ENCODE measurements at regions not wholly inside any gene's neighbourhood (a gene's known extent, or its start where the extent isn't known, plus 50 kb on each side); places are given as distances from the start of the nearest gene placed in this dataset.

- H3K27me3 ChIP-seq (replicated peaks in 1 of 4; ENCODE audit: control extremely low read depth in 1 of 4, control insufficient read depth in 3 of 4, insufficient read depth in 4 of 4, low read length in 3 of 4), result peaks cover 0 to 5% (median 0%) of the 10 kb centered on the region in 4 experiments
- Mint-ChIP-seq H3K27me3 (peaks cover 5% of the 10 kb centered on the region), H3K4me3 (no peak overlapping the region), H3K9me3 (ENCODE audit: insufficient read depth) (peaks cover 9% of the 10 kb centered on the region), H3K4me1 (no peaks in the 10 kb centered on the region), H3K27ac (no peak overlapping the region)
- TF ChIP-seq EZH2 (IDR thresholded peaks at IDR 0.05; ENCODE audit: borderline replicate concordance, insufficient read depth, low read depth, low read length, poor library complexity, severe bottlenecking) (no peak), CTCF (IDR thresholded peaks at IDR 0.05) (no peak)
- H3K4me3 ChIP-seq (ENCODE audit: control extremely low read depth in 1 of 5, extremely low read depth in 1 of 5, insufficient read depth in 1 of 5, low read depth in 2 of 5, low read length in 4 of 5), result no peak overlapping the region
- H2AFZ ChIP-seq (ENCODE audit: insufficient read depth, low read depth, low read length, poor library complexity, severe bottlenecking), result no peak overlapping the region
- peaks cover 11 to 24% (median 20%) of the 10 kb centered on the region in 3 donors for H3K9me3 ChIP-seq (ENCODE audit: control extremely low read depth in 1 of 3, control insufficient read depth in 2 of 3, insufficient read depth in 1 of 3, low read length in 2 of 3)
- intact Hi-C loops (cut with micrococcal nuclease), result no loop called here
- no peaks in the 10 kb centered on the region for H3K36me3 ChIP-seq (replicated peaks in 1 of 2; ENCODE audit: control extremely low read depth in 1 of 2, control insufficient read depth in 1 of 2, extremely low read depth in 1 of 2, insufficient read depth in 2 of 2, low read length in 1 of 2)
- CTCF ChIA-PET, result no interaction called here
- no CpG with 5 or more reads among the region's 1 CpG for WGBS (ENCODE audit: insufficient coverage)
- H3K79me2 ChIP-seq (ENCODE audit: control insufficient read depth, insufficient read depth, low read length), result no peaks in the 10 kb centered on the region
- POLR2A ChIA-PET, result no interaction called here
- ATAC-seq (ENCODE audit: low read depth) (no peak), DNase-seq (no peak)
- no peak overlapping the region for H3K4me2 ChIP-seq (replicated peaks; ENCODE audit: low read depth, low read length, poor library complexity, severe bottlenecking)
- H3K27ac ChIP-seq (ENCODE audit: low read length in 2 of 2), result no peak overlapping the region
- no peak overlapping the region for H3K9ac ChIP-seq (ENCODE audit: low read length)
- H3K4me1 ChIP-seq (ENCODE audit: control insufficient read depth in 2 of 2, insufficient read depth in 2 of 2, low read length in 2 of 2), result no peaks in the 10 kb centered on the region
- no peaks in the 10 kb centered on the region for H4K20me1 ChIP-seq (ENCODE audit: control insufficient read depth, insufficient read depth, low read length, poor library complexity, severe bottlenecking)
Measured at GRCh38 chr2:105665480-105665879, 79.2 kb upstream of the NCK2 start.

- no peak overlapping the region for H3K9ac ChIP-seq (ENCODE audit: low read length)
- intact Hi-C loops (cut with micrococcal nuclease), result no loop called here
- ChIA-PET CTCF (no interaction called here), POLR2A (no interaction called here)
- H3K4me1 ChIP-seq (ENCODE audit: control insufficient read depth in 2 of 2, insufficient read depth in 2 of 2, low read length in 2 of 2), result no peaks in the 10 kb centered on the region
- peaks cover 3% of the 10 kb centered on the region for H3K27me3 Mint-ChIP-seq
- no peaks in the 10 kb centered on the region for H4K20me1 ChIP-seq (ENCODE audit: control insufficient read depth, insufficient read depth, low read length, poor library complexity, severe bottlenecking)
- H3K4me2 ChIP-seq (replicated peaks; ENCODE audit: low read depth, low read length, poor library complexity, severe bottlenecking), result no peak overlapping the region
- H3K4me3 Mint-ChIP-seq, result no peak overlapping the region
- H3K27ac ChIP-seq (ENCODE audit: low read length in 2 of 2), result no peak overlapping the region
- no peak for DNase-seq
- WGBS (ENCODE audit: insufficient coverage), result no CpG with 5 or more reads among the region's 4 CpGs
- TF ChIP-seq EZH2 (IDR thresholded peaks at IDR 0.05; ENCODE audit: borderline replicate concordance, insufficient read depth, low read depth, low read length, poor library complexity, severe bottlenecking) (no peak), CTCF (IDR thresholded peaks at IDR 0.05) (no peak)
- H3K27me3 ChIP-seq (replicated peaks in 1 of 4; ENCODE audit: control extremely low read depth in 1 of 4, control insufficient read depth in 3 of 4, insufficient read depth in 4 of 4, low read length in 3 of 4), result no peaks in the 10 kb centered on the region
- no peak overlapping the region for H2AFZ ChIP-seq (ENCODE audit: insufficient read depth, low read depth, low read length, poor library complexity, severe bottlenecking)
- H3K9me3 Mint-ChIP-seq (ENCODE audit: insufficient read depth), result peaks cover 6% of the 10 kb centered on the region
- H3K4me1 Mint-ChIP-seq, result no peaks in the 10 kb centered on the region
- no peaks in the 10 kb centered on the region for H3K79me2 ChIP-seq (ENCODE audit: control insufficient read depth, insufficient read depth, low read length)
- no peak overlapping the region for H3K4me3 ChIP-seq (ENCODE audit: control extremely low read depth in 1 of 5, extremely low read depth in 1 of 5, insufficient read depth in 1 of 5, low read depth in 2 of 5, low read length in 4 of 5)
- no peak overlapping the region for H3K27ac Mint-ChIP-seq
- no peak for ATAC-seq (ENCODE audit: low read depth)
- no peaks in the 10 kb centered on the region for H3K36me3 ChIP-seq (replicated peaks in 1 of 2; ENCODE audit: control extremely low read depth in 1 of 2, control insufficient read depth in 1 of 2, extremely low read depth in 1 of 2, insufficient read depth in 2 of 2, low read length in 1 of 2)
- peaks cover 3 to 12% (median 7%) of the 10 kb centered on the region in 3 donors for H3K9me3 ChIP-seq (ENCODE audit: control extremely low read depth in 1 of 3, control insufficient read depth in 2 of 3, insufficient read depth in 1 of 3, low read length in 2 of 3)
Measured at GRCh38 chr2:105660489-105660888, 84.2 kb upstream of the NCK2 start.
